Cardiac septum (tissue), 1 donor: ENCODE measurements at regions not wholly inside any gene's neighbourhood (a gene's known extent, or its start where the extent isn't known, plus 50 kb on each side); places are given as distances from the start of the nearest gene placed in this dataset.

ENCODE experiments used
- DNase-seq: peaks from one replicate; pipeline ENCODE4 v3.0.0-alpha.2; 2020; ENCODE audit warnings: low spot score
- intact Hi-C: fragments of 100-400 bp; cut with DNase I; formaldehyde crosslinking; loops from one replicate; pipeline ENCODE4 v1.14.0; 2022
- donor health status: DM: no; HTN: no; CAD: no.

GRCh38 chrX:10936976-10937375 lies 174.2 kb upstream of the HCCS start:
- no peak for DNase-seq
- intact Hi-C loops, result no loop called here

- DNase-seq, result no peak
- intact Hi-C loops, result no loop called here
Measured at GRCh38 chrX:10938365-10938923, 172.7 kb upstream of the HCCS start.

DNA sequence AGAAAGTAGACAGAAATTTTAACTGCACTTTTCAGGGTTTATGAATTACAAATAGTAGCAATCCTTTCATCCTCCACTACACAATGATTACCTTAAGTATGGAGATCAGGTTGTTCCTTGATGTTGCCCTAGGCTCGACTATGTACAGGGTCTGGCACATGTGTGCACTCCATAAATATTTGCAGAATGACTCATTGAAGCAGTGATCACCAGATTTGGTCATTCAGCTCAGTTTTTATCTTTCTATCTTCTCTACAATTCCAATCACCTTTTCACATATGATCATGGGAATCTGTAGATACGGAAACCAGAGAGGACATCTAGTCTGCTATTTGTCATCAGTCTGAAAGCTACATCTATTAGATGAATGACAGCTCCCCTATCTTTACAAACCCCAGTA lies 171.7 kb upstream of the HCCS start:
- intact Hi-C loops, result no loop called here
- no peak for DNase-seq

DNA sequence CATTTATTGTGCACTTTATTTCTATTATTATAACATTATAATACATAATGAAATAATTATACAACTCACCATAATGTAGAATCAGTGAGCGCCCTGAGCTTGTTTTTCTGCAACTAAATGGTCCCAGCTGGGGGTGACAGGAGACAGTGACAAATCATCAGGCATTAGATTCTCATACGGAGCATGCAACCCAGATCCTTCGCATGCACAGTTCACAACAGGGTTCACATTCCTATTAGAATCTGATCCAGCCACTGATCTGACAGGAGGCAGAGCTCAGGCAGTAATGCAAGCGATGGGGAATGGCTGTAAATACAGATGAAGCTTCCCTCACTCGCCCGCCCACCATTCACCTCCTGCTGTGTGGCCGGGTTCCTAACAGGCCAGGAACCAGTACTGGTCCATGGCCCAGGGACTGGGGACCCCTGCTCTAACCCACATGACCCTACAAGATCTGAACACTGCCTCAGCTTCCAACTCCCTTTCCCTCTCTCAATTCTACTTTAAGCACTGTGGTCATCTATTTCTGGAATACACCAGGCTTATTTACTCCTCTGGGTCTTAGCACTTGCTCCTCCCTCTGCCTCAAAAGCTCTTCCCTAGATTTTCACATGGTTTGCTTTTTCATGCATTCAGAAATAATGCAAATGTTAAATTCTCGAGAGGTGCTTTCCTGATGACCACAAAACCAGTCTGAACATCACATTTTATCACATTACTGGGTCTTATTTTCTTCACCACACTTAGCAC lies 166.8 kb upstream of the HCCS start:
- no peak for DNase-seq
- intact Hi-C loops, result no loop called here

DNA sequence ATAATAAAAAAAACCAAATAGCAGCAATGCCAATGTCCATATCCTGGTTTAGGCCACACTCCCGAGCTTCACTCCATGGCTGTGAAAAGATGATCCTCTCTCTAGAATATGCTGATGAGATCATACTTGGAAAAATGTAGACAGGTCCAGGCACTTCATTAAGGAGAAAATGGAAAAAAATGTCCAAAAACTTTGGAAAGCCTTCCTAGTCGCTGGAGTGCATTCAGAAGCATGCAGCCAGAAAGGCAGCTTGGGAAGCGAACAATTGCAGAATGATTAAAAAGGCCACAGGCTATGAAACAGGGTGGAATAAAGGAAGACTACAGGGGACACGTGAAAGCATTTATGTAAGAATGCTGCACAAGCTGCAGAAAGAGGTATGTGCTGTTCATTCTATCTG lies 165.6 kb upstream of the HCCS start:
- no peak for DNase-seq
- intact Hi-C loops, result no loop called here

DNA sequence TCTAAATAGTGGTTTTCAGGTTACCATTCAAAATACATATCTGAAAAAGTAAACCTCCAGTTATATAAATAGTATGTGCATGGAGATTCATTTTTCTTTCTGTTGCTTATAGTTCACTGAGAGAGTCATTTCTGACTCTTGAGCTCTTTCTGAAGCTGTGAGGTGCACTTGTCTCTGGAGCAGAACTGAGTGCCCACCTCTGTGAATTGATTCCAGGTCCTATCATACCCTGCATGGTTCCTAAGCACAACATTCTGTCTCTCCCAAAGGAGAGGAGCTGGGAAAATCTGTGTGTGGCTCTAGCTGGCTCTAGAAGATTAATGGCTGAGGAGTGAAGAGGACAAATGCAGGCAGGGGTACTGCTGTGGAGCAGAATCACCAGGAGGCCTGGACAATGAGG lies 161.6 kb upstream of the HCCS start:
- intact Hi-C loops, result no loop called here
- no peak for DNase-seq

- no peak for DNase-seq
- intact Hi-C loops, result no loop called here
Measured at GRCh38 chrX:10952619-10953018, 158.5 kb upstream of the HCCS start.

GRCh38 chrX:10965174-10965798 lies 145.8 kb upstream of the HCCS start:
- intact Hi-C loops, result no loop called here
- DNase-seq, result no peak

DNA sequence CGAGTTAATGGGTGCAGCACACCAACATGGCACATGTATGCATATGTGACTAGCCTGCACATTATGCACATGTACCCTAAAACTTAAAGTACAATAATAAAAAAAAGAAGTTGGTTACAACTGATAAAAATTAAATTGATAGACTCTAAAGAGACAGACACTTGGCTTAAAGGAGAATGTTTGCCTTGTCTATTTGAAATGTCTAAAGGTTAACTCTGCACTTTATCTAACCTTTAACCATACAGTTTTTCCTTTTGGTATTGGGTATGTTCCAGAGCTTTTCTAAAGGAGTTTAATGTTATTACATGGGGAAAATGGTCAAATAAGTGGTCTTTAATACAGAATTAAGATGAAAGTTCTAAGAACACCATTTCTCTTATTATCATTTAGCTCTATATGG lies 145.1 kb upstream of the HCCS start:
- no peak for DNase-seq
- intact Hi-C loops, result no loop called here

GRCh38 chrX:10971176-10971575 lies 140.0 kb upstream of the HCCS start:
- intact Hi-C loops, result no loop called here

GRCh38 chrX:10971759-10972158 lies 139.4 kb upstream of the HCCS start:
- no peak for DNase-seq
- intact Hi-C loops, result no loop called here

More at GRCh38 chrX:10971176-10971575, 140.0 kb upstream of the HCCS start:
- DNase-seq, result no peak

DNA sequence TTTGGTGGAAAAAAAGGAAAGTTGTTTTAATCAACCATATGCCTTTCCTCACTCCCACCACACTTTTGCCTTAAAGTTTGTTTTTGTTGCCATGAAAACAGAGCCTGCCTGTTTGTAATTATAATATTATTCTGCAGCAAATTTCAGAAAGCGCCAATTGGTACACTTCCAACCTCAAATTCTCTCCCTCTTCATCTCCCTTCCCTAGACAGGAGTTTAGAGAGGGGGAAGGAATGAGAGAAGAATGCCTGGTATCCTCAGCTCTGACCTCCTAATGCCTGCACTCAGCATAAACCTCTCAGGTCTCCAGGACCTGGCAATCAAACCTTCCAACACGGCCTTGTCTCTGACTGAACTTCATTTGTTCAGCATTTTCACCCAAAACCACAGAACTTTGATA lies 138.4 kb upstream of the HCCS start:
- intact Hi-C loops, result no loop called here
- DNase-seq, result no peak

DNA sequence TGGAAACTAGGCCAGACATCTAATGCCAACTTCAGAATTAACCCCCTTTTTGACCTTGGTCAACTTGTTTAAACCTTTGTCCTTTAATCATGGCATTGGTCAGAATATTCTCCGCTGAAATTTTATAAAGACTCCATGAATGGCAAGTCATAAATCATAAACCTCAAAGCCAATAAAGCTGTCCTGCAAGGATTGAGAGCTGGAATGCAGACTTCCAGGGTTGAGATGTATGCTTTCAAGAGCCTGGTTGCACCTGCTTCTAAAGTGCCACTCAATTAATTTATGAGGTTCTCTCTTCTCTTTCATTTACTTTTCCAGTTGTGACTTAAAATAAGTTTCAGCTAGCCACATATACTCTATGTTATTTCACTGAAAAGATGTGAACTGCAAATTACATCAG lies 136.2 kb upstream of the HCCS start:
- DNase-seq, result no peak
- intact Hi-C loops, result no loop called here

DNA sequence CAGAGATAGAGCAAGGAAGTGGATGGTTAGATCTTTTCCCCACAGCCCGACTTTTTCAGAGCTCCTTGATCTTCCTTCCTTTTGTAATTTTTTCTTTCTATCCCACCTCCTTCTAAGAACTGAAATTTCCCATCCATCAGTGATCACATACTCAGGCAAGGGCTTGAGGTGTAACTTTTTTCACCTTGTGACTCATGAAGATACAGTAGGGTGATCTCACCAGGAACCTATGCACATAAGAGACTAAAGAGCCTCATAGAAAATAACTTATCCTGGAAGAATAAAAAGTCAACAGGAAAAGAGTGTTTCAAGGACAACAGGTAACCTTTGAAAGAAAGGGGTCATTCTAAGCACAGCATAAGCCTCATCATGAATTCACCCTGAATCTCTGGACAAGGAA lies 131.2 kb upstream of the HCCS start:
- no peak for DNase-seq
- intact Hi-C loops, result no loop called here

DNA sequence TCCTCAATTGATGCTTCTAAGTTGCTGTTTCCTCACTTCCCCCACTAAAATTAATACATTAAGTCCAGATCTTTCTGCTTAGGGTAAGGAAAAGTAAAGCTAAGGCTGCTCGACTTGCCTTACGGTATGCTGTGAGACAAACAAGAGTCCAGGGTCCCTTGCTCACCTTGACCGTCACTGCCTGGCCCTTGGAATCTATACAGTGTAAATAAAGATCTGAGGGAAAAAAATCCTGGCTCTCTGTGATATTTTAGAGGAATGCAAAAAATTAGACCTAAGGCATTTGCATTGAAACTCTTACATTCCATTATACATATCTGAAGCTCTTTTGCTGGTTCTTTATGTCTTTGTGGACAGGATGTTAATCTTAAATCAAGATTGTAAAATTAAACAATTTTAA lies 129.6 kb upstream of the HCCS start:
- intact Hi-C loops, result no loop called here
- DNase-seq, result no peak

DNA sequence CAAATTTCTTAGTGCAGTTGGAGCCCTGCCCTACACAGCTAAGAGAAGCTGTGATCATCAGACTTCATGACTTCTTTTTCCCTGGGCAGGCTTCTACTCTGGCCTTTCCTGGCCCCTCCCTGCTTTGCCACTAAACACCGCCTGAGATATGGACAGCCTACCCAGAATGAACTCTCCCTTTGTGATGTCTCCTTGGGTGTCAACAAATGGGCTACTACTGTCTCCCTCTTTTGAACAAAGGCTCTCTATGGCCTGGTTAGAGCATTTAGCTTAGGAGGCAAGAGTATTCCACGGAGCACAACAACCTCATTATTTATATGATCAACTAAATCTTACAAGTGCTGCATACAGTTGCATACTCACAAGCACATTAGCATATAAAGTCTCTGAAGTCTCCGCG lies 127.6 kb upstream of the HCCS start:
- DNase-seq, result no peak
- intact Hi-C loops, result no loop called here

DNA sequence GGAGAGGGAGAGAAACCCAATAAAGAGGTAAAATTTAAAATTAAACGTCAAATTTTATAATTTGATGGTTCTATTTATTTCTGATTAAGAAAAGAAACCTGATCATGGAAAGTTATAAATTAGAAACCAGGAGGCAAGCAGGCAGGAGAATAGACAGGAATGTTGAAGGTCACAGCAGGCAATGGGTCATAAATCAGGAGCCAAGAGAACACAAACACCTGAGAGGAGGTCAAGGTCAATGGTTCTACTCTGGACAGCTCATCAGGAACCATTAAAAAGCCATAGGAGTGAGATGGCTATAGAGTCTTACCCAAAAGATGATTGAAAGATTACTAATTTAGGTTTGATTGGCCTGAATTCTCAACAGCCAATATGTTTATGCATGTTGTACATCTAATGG lies 126.9 kb upstream of the HCCS start:
- intact Hi-C loops, result no loop called here
- no peak for DNase-seq

DNA sequence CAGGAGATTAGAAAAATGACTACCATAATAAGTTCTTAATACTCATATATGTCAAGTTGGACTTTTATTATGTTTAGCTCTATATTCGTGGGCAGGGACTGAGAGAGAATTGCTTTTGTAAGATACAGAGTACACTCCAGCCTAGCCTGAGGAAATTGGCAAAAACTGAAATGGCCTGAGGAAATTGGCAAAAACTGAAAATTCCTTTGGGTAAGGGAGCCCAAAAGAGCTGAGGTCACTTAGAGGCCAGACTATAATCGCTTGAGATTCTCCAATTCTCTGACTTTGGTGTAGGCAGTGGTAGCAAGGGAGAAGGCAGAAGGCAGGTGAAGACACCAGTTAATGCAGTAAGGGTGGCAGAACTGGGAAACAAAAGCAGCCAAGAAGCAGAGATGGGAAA lies 124.5 kb upstream of the HCCS start:
- intact Hi-C loops, result no loop called here
- DNase-seq, result no peak

DNA sequence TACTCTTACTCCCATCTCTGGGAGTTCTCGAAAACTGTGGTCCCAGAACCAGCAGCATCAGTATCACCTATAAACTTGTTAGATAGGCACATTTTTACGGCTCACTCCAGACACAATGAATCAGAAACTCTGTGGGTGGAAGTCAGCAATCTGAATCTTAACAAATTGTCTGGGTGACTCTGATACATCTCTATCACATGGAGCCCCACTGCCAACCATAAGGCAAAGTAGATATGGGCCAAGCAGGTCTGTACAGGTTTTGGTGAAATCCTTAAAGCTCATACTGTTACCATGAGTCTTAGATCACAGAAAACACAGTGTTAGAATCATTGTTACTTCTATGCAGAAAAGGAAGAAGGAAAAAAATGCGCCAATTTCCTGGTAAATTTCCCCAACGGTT lies 122.5 kb upstream of the HCCS start:
- DNase-seq, result no peak
- intact Hi-C loops, result no loop called here

DNA sequence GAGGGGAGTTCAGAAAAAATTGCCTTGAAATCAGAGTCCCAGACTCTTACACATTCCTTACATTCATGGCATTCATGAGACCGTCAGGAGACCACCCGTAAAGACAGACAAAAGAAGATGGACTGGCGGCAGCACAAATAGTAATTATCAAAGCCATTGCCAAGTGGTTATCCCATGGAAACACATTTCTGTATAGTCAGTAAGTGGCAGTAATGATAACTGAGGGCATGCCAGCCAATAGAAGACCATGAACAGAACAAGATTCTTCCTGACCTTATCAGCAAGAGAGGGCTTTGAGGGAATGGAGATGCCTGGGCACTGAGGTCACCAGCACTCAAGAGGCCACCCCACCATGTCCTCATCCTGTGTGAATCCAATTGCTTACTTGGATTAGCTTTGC lies 121.7 kb upstream of the HCCS start:
- intact Hi-C loops, result no loop called here
- DNase-seq, result no peak

GRCh38 chrX:10990418-10990817 lies 120.7 kb upstream of the HCCS start:
- intact Hi-C loops, result no loop called here
- no peak for DNase-seq
